HG03103 (cell line): ENCODE measurements at regions not wholly inside any gene's neighbourhood (a gene's known extent, or its start where the extent isn't known, plus 50 kb on each side); places are given as distances from the start of the nearest gene placed in this dataset.

ENCODE experiments used
- ATAC-seq: cut with Tn5 transposase; IDR thresholded peaks from one replicate; pipeline ENCODE4 v1.9.1; 2021; ENCODE audit warnings: low read depth; ENCODE audit not compliant: unreplicated experiment

DNA sequence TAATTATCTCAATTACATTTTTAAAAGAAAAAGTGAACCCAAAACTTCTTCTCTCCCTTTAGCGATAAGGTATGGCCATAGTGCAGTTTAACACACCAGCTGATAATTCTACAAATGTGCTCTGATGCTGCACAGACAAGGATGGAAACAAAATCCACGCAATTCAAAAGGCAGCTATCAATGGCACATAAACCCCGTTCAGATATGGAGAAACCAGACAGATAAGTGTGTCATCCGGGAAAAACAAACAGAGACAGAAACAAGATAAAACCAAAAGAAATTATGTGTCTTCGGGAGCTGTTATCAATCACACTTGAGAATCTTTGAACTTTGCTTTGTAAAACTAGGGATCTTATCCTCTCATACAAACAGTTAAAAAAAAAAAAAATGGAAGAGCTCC lies 73.6 kb downstream of the SIPA1L2 start:
- ATAC-seq, result no peak

DNA sequence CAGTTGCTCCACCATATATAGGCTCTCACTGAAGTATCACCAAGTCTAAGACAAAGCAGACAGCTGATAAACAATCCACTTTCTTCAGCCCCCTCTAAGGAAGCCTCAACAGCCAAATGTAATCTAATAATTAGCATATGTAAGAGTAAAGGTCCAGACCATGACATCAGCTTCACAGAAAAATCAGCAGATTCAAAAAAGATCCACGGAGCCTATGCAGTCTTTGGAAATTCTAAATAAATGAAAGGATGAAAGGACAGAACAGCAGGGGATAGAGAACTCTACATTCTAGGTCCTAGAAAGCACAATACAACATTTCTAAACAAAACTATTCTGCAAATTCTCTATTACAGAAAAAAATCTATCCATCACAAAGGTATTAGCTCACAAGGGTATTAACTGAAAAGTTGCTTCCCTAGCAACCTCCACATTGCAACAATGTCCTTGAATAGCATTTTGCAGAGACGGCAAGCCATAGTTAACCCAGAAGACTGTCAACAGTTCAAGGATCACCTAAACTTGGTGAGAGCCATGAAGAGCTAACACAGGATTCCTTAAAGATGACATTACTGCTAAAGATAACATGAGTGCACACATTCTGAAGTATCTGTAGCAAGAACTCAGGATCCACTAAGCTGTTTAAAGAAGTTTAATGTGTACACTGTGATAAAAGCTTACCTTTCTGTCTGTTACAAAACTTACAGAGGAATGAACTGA lies 74.3 kb downstream of the SIPA1L2 start:
- no peak for ATAC-seq

DNA sequence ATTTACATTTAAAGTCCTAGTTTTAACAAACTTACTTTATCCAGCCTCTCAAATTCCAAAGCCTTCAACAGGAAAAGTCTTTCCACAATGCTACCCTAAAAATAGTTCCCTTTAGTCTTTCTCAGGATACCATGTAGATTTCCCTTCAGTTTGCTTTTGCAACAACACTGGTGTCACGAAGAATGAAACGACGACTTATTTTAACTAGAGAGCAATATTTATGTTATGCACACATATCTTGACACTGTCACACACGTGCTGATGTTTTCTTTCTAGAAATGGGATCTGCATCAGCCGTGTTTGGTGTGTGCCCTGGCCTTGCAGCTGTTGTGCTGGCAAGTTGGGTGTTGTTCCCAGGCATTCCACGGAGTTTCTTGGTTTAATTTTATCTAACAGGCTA lies 75.5 kb downstream of the SIPA1L2 start:
- no peak for ATAC-seq

DNA sequence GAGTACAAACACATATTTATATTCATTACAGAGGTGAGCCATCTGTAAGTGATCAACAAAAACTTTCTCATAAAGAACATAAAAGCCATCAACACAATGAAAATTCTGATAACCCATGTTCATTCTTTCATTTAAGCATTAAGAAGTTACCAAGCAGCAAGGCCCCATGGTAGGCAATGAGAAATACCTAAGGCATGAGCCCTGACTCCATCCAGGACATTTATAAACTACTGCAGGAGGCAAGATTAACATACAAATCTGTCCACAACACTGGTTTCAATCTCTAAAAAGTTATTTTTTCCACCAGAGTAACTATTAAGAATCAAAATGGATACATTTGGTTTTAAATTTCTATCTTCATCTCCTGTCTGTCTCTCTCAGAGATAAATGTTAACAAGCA lies 76.1 kb downstream of the SIPA1L2 start:
- ATAC-seq, result no peak

DNA sequence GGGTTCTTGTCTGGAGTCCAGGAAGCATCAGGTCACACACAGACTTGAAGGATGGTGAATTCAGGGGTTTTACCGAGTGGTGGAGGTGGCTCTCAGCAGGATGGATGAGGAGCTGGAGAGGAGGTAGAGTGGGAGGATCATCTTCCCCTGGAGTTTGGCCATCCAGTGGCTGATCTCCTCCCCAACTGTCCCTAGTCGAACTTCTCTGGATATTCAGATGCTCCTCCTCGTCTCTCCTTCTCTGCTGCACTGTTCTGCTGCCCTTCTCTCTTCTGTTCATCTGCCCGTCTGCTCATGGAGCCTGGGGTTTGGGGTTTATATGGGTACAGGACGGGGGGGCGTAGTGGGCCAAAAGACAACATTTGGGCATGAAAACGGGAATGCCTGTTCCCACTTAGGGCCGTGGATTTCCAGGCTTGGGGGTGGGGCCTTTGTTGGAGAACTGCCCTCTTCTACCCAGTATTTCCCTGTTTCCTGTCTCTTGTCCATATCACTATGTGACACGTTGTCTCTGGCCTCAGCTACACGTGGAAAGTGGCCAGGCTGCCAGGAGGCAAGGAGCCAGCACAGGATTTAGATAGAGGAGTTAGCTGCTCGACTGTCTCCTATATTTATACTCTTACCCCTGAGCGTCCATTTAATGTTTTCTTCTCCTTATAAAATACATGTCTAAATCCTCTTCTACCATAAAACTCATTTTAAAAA lies 76.7 kb downstream of the SIPA1L2 start:
- ATAC-seq, result no peak

DNA sequence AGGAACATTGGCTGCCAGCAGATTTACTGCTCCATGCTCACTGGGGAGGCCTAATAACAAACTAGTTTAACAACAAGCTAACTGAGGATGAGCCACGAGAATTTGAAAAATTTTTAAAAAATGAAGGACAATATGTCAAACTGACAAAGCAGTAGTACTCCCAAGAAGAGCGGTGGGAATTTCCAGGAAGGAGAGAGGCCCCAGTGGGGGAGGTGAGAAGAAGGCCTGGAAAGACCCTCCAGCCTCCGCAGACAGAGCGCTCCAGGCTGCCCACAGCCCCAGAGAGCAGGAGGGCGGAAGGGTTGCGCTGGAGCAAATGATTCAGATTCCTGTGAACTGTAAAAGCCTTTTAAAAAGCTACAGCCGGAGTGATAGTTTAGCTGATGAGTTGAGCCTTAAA lies 78.5 kb downstream of the SIPA1L2 start:
- ATAC-seq, result no peak

DNA sequence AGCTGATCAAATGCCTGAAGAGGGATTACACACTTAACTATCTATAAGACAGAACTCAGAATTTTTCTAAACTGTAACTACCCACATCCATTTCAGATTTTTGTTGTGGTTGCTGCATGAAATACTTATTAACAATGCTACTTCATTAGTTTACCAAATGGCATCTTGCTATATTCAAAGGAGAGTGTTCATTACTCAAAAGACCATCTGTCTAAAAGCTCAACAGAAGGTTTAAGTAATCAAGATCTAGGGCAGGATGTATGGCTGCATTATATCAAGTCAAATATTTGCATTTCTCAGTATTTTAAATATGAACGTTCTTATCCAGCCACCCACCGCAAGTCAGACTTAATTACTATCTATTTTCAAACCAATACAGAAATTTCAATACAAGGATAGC lies 79.9 kb downstream of the SIPA1L2 start:
- ATAC-seq, result no peak

DNA sequence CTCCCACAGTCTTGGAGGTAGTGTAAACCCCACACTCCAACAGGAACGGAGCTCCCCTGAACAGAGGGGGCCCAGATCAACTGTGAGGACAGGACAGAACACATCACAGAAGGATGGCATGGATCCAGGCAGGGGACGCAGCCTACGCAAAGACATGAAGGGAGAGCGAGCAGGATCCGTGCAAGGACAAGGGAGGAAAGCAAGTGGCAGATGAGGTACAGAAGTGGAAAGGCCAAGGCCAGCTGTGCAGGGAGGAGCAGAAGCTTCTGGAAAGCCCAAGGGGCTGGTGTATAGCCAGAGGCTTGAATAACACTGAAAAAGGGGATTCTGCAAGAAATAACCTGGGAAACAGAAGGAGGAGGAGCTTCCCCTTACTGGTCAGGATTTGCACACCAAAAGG lies 81.2 kb downstream of the SIPA1L2 start:
- ATAC-seq, result no peak

DNA sequence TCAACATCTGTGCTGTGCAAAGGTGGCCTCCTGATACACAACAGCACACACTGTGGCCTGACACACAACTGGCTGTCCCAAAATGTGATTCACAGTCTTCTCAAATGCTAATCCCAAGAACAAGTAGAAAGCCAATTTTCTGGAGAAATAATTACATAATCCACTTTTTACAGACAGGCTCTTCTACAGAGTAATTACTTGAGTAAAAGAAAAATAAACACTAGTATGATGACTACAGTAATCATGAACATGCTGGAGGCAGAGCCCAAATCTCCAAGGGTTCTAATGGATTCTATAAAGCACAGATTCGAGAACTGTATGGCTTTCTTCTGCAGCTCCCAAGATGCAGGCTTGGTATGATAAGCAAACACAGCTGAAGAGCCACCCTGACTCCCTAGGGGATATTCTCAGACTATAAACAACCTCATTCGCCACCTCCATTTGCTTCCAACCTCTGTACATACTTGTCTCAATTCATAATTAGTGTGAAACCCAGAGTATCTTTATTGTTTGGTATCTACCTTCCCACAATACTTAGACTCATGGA lies 81.9 kb downstream of the SIPA1L2 start:
- no peak for ATAC-seq

DNA sequence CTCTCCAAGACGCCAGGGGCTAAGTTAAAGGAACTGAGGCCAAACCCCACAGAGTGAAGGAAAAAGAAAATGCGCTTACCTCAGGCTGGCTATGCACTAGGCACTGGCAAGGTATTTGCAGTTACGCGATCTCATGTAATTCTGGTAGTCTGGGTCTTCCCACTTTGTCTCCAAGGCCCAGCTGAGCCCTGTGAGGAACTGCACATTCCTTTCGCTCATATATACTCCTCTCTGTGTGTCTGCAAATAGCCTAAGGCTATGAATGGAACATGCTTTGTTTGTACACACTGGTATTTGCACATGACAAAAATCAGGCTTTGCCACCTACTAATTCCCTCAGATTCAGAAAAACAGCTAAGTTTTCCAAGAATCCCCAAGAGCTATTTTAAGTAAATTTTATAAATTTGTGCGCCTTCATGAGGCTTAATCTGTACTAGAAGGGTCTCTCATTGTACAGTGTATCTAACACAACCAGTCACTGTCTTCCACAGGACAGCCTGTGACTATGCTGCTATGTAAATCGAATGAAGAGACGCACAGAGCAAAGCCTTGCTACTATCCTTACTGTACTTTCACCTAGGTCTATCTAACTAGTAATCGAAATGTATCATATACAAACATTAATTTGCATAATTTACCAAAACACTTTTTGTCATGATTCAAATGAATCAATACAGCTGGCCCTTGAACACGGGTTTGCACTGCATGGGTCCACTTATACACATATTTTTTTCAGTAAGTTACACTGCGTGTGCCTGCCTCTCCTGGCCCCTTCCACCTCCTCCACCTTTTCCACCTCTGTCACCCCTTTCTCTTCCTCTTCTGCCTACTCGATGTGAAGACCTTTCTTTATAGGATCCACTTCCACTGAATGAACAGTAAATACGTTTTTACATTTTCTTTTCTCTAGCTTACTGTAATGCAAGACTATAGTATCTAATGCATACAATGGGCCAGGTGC lies 87.0 kb downstream of the SIPA1L2 start:
- ATAC-seq, result no peak

DNA sequence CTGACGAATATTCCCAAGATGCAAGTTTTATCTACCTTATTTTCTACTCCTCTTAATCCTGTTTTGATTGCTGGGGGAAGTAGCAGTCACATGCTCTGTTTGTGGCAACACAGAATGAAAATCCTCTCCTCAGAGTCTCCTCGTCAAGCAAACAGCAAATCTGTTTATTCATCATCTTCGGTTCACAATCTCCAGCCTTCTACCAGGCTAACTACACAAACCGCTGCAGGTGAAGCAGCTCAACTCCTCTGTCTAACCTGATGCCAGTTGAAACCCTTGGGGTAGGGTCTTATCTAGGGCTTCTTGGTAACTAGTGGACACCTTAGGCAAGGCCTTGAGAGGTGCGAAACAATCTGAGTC lies 91.0 kb downstream of the SIPA1L2 start:
- ATAC-seq, result no peak

DNA sequence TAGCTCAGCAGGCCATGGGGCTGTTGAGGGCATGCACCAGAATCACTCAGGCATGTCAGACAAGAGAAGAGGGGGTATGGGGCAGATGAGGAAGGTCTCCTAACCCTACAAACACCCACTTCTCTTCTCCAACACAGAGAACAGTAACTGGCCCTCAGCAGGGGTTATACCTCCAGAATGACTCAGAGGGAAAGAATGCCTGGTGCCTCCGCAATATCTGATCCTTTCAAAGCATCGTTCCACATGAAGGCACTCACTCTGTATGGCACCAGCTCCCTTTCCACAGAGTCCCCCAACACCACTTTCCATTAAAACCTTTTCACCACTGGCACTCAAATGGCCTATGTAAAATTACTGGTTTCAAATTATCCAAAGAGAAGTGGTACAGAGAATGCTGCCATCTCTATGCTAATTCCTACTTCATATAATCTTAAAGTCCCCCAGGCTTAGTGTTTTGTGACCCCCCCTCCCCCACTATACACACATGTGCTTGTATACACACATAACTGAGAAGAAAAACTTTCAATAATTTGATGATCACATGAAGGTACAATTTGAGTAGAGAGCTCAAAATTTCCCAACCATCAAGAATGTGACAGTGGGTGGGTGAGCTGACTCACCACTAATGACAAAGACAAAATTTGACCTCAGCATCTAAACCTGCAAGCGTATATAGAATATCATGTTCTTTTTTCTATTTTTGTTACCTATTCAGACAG lies 91.5 kb downstream of the SIPA1L2 start:
- no peak for ATAC-seq

DNA sequence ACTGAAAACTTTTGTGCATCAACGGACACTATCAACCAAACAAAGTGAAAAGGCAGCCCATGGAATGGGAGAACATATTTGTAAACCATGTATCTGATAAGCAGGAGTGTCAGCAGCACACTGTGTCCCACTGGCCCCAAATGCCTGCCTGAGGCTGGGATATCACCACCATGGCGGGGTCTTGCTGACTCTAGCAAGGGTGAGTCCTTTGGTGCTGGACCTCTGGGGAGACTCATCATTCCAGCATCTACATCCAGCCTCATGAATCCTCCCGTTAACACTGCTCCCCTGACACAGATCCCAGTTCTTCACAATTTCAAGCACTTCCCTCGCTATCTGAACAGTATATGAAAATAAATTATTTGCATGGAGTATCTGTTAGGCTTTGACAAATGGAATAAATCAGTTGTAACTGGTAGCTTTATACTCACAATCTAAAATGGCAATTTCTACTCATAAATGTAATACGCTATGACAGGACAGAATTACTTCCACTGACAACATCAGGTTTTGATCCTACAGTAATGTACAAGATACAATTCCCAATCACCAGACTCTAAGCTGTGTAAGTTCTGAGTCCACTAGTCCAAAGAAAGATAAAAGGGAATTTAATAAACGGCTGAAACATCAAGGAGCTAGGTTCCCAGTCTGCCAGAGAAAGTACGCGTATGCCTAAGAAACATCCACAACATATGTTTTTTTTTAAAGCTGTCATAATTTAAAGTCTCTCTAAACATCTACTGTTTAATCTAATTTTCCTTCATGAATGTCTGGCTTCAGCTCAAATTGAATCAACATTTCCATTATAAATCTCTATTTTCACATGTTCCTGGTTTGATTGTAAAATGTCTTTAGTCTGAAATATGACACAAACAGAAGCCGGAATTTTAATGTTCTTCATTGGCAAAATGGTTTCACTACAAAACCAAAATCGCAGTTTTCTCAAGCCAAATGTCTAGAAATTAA lies 95.1 kb downstream of the SIPA1L2 start:
- no peak for ATAC-seq

DNA sequence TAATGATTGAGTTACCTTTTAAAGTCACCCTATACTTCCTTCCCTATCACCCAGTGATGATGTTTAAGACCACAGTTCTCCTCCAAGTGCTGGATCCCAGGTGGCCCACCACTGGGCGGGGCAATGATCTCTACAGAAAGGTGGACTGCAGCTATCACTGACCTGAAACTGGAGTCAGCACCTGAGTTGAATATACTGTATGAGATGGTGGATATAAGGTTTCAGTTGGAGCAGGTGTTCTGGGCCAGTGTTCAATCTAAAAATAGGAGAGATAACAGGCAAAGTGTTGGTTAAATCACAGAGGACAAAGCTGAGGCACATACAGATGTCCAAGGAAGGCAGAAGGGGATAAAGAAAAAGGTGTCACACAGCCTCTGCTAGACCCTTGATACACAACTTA lies 96.6 kb downstream of the SIPA1L2 start:
- ATAC-seq, result no peak

DNA sequence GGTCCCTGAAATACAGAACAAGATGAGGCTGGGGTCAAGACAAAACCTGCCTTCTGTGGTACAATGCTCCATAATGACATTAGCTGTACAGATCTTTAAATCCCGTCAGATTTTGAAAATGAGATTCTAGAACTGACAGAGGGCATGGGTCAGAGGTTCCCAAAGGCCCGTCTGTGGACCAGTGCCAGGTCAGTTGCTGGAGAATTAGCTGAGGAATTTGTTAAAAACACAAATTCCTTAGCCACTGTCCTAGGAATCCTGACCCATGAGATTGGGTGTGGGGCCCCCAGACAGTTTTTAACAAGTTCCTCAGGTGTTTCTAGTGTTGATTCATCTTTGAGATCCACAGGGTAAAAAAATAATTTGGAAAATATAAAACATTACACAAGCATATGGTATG lies 97.0 kb downstream of the SIPA1L2 start:
- no peak for ATAC-seq

DNA sequence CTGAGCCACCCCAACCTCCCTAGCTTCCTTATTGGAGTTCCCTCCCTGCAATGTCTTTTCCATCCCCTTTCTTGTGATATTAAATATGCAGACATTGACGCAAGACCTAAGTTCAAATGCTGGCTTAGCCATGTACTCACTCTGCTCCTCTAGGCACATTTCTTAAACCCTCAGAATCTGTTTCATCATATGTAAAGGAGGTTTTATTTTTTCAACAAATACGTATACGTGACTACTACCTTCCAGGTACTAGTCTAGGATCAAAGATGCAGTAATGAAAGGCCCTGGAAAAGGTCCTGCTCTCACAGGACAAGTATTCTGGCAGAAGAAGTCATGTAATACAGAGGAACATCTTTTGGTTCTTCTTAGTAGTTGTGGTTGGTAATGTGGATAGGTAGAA lies 98.6 kb downstream of the SIPA1L2 start:
- no peak for ATAC-seq

DNA sequence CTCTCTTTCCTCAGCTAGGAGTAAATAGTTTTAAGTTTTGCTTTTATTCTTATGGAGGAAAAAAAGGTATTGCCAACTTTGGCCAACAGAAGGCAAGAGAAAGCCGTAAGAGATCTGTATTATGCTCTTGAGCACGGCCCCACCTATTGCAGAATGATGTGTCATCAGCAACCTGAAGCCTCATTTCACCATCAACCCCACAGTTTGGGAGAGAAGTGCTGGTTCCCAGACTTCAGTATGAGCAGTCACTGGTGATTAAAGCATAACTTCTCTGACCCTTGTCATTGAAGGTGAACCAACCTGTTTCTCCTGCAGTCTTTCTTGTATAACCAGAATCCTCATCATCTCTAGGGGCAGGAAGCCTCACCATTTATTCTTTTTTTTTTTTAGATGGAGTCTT lies 100.2 kb downstream of the SIPA1L2 start:
- no peak for ATAC-seq

DNA sequence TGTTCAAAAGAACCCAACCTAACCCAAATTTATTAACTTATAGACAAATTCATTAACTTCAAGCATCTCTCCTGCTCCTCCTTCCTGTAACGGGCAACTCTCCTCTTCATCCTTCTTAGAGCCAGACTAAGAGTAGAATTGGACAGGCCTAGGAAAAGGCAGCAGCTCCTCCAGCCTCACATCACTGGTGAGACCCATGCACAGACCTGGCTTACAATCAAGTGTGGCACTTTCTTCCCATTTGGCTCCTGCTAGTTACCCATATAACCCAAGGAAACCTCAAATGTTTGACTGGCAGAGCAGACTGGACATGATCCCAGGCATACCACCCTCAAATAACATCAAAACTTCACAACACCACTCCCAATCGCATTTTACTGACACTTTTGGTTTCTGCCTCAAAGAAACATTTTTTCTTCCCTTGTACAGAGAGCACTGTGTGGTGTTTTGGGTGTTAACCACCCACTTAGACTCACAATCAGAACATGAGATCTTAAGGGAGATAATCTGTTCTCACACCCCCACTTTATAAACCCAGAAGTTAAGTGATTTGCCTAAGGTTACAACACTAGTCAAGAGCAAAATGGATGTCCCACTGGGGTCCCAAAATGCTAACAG lies 101.4 kb downstream of the SIPA1L2 start:
- ATAC-seq, result no peak

DNA sequence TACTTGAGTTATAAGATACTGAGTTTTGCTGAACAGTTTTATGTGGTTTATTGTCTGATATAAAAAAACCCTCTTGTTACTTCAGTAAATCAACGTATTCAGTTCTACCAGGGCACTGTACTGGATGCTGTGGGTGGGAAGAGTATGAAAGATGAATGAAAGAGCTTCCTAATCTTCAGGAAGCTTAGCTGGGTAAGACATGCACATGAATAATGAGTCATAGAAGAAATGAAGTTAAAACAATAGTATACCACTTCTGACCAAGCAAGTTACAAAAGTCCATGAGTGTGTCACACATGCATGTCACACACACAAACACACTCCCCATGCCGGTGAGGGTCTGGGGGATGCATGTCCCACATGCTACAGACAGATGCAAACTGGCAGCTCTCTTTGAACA lies 105.9 kb downstream of the SIPA1L2 start:
- no peak for ATAC-seq
